ENCODE measurements at regions not wholly inside any gene's neighbourhood (a gene's known extent, or its start where the extent isn't known, plus 50 kb on each side); places are given as distances from the start of the nearest gene placed in this dataset.

DNA sequence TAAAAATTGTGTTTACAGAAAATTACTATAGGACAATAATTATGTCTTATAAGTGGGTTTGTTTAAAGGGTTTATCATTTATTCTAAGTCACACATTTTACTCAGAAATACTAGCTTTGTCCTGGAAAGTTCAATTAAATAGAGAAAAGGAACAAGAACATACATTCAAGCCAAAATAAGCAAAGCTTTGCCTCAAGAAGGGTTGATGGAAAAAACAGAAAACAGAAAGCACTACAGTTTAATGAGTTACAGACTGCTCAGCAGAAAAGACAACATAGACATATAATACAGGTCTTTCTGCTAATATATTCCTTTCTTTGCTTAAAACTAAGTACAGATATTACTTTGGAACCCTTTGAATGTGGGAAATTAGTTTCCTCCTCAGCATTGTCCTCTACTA, 703.0 kb upstream of the LRFN5 start:
- no peak for DNase-seq (ENCODE audit: low read depth)

DNA sequence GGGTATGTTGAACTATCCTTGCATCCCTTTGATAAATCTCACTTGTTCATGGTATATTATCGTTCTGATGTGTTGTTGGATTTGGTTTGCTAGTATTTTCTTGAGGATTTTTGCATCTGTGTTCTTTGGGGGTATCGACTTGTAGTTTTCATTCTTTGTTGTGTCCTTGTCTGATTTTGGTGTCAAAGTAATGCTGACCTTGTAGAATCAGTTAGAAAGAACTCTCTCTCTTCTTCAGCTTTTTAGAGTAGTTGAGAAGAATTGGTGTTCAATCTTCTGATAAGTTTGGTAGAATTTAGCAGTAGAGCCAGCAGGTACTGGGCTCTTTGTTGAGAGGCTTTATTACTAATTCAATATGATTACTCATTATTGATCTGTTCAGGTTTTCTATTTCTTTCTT, 707.2 kb upstream of the LRFN5 start:
- DNase-seq (ENCODE audit: low read depth) = no peak

DNA sequence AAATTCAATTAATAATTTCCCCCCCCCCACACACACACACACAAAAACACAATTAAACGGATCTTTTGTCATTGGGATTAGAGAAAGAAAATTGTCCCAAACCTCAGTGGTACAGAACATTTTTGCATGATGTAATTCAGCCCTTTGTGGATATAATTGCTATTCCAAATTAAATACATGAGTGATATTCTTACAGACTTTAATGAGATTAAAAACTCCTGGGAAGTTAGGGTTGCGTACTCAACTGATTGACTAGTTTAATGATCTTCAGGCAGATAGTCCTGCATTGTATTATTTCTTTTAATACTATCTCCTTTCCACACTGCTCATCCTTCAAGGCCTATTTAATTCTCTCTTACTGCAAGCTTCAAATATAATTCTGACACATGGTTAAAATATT, 711.8 kb upstream of the LRFN5 start:
- DNase-seq (ENCODE audit: low read depth) = no peak

DNA sequence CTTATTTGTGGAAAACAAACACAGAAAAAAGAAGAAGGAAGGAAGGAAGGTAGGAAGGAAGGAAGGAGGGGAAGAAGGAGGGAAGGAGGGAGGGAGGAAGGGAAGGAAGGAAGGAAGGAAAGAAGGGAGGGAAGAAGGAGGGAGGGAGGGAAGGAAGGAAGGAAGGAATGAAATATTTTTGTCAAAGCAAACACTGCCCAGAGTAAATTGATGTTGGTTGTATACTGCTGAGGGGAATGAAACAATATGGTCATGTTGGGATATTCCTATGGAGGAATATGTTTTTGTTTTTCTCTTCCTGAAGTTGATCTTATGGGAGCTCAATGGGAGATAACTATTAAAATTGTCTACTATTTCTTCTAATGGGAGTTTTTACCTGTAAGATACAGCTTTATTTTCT, 717.5 kb upstream of the LRFN5 start:
- DNase-seq (ENCODE audit: low read depth) = no peak

DNA sequence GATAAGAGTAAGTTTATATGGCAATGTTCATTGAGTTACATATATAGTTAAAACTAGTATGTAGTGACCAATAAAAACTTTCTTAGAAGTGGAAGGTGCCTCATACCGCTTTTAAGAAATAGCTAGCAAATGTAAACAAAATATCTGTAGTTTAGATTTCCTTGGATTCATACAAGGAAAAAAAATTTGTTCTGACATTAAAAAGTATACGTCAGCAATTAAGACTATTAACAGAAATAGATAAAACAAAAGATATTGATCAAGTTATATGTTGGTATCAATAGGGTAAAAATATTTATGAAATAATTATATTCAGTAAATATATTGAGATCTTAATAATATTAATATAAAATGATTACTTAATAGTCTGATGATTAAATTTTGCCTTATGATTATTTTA, 718.8 kb upstream of the LRFN5 start:
- DNase-seq (ENCODE audit: low read depth) = no peak

DNA sequence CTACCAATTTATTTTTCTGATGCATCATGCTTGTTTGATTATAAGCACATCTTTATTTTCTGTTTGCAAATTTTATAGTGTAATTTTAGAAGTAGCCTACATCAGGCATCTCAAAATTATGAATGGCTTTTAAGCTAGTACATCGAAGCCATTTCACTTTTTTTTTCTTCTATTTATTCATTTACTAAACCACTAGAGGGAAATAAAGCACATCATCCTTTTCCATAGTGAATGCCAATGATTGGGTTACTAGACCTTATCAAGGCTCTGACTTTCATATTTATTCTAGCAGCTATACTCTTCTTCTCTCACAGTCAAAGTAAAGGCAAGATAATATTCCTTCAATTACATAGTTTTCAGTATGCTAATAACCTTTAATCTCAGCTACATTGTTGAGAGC, 736.4 kb upstream of the LRFN5 start:
- no peak for DNase-seq (ENCODE audit: low read depth)

DNA sequence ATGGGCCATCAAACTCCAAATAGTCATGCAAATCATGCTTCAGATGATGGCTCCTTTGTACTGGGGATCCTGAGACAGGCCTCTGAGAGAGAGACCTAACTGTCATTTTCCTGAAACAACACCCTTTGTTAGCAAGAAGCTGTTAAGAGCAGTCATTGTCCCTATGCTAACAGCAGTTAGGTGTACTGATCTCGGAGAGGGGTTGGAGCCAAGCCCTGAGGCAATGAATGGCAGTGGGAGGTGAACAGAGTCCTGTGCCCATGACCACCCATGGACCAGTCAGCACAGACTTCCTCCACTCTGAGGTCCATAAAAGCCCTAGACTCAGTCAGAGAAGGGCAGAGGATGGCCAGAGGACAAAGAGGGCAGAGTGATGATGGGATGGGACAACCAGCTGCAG, 747.6 kb upstream of the LRFN5 start:
- no peak for DNase-seq (ENCODE audit: low read depth)

DNA sequence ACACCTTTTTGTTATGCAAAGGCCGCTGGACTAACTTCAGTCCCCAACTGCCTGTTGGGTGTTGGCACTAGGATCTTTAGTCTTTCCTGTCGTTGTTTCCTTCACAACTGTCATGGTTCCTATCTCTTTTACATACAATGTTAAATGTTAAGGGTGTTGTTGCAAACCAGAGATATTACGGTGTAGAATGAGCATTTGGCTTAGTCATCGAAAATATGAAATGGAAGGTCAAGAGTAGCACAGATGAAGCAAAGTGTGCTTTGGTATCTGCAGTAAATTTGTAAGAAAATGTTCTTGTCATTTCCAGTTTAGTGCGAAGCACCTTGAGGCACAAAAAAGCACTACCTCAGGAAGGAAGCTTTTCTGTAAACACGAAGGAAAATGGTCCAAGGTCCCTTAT, 751.3 kb upstream of the LRFN5 start:
- no peak for DNase-seq (ENCODE audit: low read depth)

DNA sequence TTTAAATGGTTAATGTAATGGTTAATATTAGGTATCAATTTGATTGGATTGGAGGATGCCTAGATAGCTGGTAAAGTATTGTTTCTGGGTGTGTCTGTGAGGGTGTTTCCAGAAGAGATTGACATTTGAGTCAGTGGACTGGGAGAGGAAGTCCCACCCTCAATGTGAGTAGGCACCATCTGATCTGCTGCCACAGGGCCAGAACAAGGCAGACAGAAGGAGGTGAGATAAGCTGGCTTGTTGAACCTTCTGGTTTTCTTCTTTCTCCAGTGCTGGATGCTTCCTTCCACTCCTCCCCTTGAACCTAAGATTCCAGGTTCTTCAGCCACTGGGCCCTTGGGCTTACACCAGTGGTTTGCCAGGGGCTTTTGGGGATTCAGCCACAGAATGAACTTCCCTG, 756.5 kb upstream of the LRFN5 start:
- DNase-seq (ENCODE audit: low read depth) = no peak

DNA sequence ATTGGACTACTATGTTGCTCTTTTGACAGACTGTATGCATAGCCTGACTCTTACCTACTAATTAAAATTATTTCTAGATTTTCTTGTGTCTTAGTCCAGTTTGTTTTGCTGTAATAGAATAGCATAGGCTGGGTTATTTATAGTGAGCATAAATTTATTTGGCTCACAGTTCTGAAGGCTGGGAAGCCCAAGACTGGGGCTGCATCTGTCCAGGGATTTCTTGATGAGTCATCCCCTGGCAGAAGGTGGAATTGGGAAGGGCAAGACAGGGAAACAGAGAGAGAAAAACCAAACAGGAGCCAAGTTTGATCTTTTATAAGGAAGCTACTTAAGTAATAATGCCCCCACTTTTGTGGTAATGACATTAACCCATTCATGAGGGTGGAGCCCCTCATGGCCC, 759.2 kb upstream of the LRFN5 start:
- DNase-seq (ENCODE audit: low read depth) = no peak

DNA sequence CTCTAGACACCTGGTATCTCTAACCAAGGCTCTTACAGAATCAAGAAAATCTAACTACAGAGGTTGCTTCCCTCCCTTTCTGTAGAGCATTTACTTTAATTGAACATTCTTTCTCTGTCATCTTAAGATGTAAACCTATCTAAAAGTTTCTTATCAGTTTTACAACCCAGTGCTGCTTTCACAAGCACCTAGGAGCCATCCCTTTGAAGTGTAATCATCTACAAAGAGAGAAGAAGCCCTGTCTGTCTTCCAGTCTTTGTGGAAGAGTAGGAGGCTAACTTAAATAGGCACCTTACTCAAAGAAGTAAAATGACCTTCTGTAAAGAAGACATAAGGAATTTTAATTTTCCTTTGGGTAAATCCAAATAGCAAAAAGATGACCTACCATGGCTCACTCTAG, 763.9 kb upstream of the LRFN5 start:
- DNase-seq (ENCODE audit: low read depth) = no peak

DNA sequence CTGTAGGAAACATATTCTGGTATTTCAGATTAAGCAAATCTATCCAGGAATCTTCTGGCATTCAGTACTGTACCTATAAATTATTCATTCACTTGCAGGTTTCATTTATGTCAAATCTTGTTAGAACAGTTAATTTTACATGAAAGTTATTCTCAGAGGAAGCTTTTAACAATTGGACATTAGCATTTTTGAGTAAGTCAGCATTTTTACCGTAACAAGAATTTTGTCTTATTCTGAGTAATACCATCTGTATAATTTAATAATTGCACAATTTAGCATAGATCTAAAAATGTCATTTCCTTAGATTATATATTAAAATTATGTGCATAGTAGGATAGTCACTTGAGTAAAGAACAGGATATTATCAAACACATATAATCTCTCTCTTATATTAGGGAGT, 764.8 kb upstream of the LRFN5 start:
- DNase-seq (ENCODE audit: low read depth) = no peak

DNA sequence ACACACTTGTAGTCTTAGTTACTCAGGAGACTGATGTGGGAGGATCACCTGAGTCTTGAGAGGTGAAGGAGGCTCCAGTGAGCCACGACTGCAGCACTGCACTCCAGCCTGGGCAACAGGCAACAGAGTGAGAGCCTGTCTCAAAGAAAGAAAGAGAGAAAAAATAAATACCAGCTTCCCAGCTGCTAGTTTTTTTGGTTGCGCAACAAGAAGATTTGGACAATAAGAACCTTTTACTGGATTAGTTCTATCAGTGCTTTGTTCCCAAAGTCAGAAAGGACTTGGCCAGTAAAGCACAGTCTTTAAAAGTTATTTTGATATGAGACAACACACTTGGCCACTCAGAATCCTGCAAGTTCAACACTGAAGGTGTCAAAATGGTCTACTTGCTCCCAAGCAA, 768.1 kb upstream of the LRFN5 start:
- no peak for DNase-seq (ENCODE audit: low read depth)

DNA sequence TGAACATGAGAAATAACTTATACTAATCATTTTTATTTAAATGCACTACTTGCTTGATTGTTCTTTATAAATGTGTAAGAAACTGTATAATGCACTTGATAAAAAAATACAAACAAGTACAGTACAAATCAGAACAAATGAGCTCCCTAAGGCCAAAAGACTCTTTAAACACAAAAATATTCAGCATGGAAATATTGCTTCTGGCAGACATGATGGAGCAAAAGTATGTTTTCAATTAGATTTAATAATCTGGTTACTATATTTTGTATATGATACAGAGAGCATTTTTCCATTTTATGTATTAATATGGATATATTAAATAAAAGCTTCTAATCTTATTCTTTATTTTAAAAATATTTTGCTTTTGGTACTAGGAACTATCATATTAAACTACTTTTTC, 800.2 kb upstream of the LRFN5 start:
- no peak for DNase-seq (ENCODE audit: low read depth)

DNA sequence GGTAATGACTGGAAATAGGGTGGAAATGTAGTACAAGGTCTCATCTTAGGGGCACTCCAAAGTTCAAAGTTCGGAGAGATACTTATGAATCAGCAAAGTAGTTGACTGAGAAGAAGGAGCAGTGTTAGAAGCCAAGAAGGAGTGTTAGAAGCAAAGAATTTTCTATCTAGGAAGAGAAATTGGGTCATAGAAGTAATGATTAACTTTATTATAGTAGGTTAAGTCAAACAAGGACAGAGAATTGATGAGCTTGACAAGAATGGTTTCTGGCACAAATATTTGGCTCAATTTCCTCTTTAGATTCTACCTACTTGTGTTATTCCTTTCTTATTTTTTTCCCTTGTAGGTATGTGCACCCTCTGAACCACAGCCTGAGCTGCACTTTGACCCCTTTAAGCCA, 810.5 kb upstream of the LRFN5 start:
- DNase-seq (ENCODE audit: low read depth) = no peak

DNA sequence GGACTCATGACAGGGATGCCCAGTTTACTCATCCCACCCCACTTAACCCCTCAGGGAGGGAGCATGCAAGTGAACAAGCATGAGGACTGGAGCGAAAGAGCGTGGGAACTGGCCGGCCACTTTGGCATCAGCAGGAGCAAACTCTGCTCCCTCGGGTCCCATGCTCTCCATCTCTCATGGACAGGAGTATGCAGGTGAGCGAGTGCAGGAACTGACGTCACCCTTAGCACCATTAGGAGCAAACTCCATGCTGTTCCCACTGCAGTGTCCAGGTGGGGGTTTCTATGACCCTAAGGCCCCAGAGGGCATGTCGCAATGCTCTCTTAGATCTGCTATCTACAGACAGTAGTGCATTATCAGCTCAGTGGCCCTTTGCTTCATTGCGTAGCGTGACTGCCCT, 821.8 kb upstream of the LRFN5 start:
- no peak for DNase-seq (ENCODE audit: low read depth)

DNA sequence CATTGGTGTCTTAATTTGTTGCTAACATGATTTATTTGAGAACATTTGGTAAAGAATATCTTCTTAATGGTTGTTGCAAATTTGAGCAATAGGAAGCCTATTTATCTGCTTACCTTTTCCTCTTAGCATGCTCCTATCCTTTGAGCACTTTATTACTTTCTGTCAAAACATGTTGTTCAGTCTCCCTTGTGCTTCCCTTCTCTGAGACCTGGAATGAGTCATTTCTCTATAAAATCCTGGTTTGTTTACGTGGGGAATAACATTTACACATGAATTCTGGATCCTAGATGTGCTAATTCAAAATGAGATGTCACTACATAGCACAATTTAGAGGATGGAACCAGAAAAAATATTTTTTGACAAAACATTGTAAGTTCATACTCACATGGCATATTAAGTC, 844.0 kb upstream of the LRFN5 start:
- DNase-seq (ENCODE audit: low read depth) = no peak

DNA sequence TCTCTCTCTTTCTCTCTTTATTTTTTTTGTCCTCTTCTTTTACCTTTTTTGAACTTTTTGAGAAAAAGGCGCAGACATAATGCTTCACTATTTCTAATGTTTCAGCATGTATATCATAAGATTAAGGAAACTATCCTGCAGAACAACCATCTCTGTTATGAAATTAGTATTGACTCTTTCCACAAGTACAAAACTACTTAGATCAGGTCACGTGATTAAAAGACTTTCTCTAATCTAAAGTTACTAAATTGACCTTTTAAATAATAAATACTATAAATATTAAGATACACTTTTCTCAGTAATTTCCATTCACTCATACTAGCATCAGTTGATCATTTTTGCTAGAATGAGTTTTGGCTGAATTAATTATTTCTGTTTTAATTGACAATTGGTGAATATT, 844.5 kb upstream of the LRFN5 start:
- DNase-seq (ENCODE audit: low read depth) = no peak

DNA sequence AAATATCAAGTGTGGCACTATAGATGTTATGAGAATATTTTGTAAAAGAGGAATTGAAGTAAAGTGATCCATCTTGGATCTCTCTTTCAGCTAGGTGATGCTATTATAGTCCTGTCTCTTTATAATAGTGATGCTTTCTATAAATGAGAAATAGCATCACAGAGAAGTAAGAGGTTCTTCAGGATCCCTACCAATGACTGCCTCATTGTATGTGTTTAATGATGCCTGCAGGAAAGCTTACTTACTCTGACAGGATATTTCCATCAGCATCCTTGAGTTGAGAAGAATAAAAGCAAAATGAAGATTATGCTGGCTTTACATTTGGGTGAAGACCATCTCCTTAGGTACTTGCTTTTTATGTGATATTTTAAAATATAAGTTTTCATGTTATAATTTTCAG, 846.0 kb upstream of the LRFN5 start:
- DNase-seq (ENCODE audit: low read depth) = no peak

DNA sequence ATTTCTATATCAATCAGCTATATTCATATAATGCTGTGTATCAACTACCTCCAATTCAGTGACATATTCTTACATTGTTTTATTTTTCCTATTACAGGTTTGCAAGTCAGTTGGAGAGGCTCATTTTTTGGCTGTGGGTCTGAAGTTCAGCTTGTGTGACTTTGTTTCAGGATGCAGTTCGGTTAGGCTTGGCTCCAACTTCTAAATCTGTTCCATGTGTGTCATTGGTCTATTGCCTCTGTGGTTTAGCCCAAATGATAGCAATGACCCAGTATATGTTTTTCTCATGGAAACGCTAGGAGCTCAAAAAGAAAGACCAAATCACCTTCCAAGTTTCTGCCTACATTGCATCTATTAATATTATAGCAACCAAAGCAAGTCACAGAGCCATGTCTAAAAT, 848.6 kb upstream of the LRFN5 start:
- DNase-seq (ENCODE audit: low read depth) = no peak

DNA sequence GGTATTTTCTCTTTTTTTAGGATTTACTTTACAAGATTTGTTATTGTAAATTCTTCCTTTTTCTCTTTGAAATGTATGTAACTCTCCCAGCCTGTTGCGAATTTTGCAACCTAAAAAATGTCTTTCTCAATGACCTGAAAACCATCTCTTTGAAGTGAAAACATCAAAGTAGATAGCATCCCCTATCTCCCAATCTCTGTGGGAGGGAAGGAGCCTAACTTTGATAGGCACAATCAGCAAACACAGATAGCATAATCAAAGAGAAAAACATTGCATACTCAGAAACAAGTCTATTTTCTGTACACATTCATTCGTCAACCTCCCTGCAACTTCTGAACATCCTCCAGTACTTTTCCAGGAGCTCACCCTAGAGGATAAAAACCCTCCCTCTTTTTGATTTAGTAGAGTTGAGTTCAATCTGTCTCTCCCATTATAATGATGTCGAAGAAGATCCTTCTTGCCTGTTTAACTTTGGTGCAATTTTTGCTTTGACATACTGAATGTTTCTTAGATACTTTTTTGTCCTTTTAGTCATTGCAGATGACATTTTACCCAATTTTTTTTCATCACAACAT, 849.2 kb upstream of the LRFN5 start:
- DNase-seq (ENCODE audit: low read depth) = no peak

DNA sequence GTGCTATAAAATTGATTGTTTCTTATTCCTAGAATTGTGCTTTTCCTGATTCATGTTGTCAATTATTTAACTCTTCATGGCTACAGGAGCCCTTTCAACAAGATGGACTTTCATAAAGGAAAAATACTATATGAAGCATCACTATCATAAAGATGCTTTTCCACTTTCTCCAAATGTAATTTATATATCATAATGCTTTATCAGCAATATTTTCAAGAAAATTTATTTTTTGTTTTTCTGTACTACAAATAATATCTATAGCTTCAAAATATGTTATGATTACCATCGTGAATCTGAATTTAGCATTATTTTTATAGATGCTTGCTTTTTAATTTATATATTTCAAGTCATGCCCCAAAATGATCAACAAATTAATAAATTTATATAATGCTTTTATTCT, 873.5 kb upstream of the LRFN5 start:
- DNase-seq (ENCODE audit: low read depth) = no peak

DNA sequence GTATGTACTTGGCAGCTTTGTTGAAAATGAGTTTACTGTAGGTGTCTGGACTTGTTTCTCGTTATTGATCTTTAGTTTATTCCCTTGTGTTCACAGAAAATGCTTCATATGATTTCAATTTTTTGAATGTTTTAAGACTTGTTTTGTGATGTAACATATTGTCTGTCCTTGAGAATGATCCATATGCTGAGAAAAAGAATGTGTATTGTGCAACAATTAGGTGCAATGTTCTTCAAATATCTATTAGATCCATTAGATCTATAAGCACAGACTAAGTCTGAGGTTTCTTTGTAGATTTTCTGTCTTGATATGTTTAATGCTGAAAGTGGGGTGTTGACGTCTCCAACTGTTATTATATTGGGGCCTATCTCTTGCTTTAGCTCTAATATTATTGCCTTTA, 879.6 kb upstream of the LRFN5 start:
- no peak for DNase-seq (ENCODE audit: low read depth)

DNA sequence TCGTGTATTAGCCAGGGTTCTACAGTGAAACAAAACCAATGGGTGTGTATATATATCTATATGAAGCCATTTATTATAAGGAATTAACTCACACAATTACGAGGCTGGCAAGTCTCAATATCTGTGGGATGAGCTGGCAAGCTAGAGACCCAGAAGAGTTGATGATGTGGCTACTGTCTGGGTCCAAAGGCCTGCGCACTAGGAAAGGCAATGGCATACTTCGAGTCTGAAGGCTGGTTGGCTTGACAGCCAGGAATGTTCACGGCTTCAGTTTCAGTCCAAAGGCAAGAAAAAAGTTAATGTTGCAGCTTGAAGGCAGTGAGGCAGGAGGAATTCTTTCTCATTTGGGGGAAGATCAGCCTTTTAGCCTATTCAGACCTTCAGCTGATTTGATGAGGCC, 893.3 kb upstream of the LRFN5 start:
- DNase-seq (ENCODE audit: low read depth) = no peak

DNA sequence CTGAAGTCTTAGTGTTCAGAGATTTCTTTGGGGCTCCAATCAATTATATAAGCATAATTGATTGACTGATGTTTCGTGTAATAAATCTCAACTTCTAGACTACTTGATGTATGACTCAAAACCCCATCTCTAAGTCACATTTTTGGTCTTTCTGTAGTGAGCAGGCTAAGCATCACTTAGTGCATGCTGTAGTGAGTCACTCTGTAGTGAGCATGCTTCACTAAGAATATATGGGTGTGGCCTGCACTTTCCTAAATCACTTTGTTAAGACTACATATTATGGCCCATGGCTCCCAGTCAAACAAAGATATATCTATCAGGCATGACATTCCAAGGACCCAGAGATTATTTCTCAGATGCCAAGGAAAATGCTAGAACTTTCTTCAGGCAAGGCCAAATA, 909.4 kb upstream of the LRFN5 start:
- DNase-seq (ENCODE audit: low read depth) = no peak

Measured in fibroblast of gingiva (primary cell).